Skeletal muscle satellite cell (primary cell): ENCODE measurements at regions not wholly inside any gene's neighbourhood (a gene's known extent, or its start where the extent isn't known, plus 50 kb on each side); places are given as distances from the start of the nearest gene placed in this dataset.
"Not testable (repeated sequence)": the region's sequence is repeated elsewhere in the genome, so short reads cannot be mapped to it uniquely, and the experiment has no call there.

Source experiments
- H3K27me3 ChIP-seq: 2 replicates; pipeline ENCODE4 v1.7.0; 2013; ENCODE audit warnings: low read length; ENCODE audit not compliant: control insufficient read depth, insufficient read depth
- H3K36me3 ChIP-seq: 2 replicates; pipeline ENCODE4 v1.7.0; 2013; ENCODE audit warnings: mild to moderate bottlenecking, control low read depth, low read length; ENCODE audit not compliant: insufficient read depth
- H3K4me1 ChIP-seq: 2 replicates; pipeline ENCODE4 v1.7.0; 2013; ENCODE audit warnings: low read length; ENCODE audit not compliant: control insufficient read depth, insufficient read depth
- H3K4me2 ChIP-seq: 2 replicates; pipeline ENCODE4 v1.7.0; 2013; ENCODE audit warnings: mild to moderate bottlenecking, low read length
- H3K4me3 ChIP-seq: 2 replicates; pipeline ENCODE4 v1.7.0; 2013; ENCODE audit warnings: low read length
- H3K9ac ChIP-seq: 2 replicates; pipeline ENCODE4 v1.7.0; 2013; ENCODE audit warnings: mild to moderate bottlenecking, low read depth, low read length, moderate library complexity
- H3K9me3 ChIP-seq: replicated peaks from 2 replicates; pipeline ENCODE4 v1.7.0; 2013; ENCODE audit warnings: mild to moderate bottlenecking, control low read depth, low read length

DNA sequence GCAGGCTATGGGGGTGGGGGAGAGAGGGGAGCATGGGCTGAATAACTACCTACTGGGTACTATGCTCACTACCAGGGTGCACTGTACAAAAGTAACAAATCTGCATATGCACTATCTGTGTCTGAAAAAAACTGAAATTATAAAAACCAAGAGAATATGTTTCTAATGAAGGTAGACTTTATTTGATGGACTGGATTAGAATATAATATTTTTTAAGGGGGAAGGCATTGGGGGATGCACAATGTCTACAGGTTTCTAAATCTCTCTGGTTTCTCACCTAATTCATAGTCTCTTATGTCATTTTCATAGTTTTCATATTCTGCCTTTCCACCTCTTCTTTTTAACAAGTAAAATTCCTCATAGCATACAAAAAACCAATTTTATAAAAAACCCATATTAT is 200.8 kb upstream of the C1QTNF3 start:
- H3K4me3 ChIP-seq: not testable (repeated sequence)

DNA sequence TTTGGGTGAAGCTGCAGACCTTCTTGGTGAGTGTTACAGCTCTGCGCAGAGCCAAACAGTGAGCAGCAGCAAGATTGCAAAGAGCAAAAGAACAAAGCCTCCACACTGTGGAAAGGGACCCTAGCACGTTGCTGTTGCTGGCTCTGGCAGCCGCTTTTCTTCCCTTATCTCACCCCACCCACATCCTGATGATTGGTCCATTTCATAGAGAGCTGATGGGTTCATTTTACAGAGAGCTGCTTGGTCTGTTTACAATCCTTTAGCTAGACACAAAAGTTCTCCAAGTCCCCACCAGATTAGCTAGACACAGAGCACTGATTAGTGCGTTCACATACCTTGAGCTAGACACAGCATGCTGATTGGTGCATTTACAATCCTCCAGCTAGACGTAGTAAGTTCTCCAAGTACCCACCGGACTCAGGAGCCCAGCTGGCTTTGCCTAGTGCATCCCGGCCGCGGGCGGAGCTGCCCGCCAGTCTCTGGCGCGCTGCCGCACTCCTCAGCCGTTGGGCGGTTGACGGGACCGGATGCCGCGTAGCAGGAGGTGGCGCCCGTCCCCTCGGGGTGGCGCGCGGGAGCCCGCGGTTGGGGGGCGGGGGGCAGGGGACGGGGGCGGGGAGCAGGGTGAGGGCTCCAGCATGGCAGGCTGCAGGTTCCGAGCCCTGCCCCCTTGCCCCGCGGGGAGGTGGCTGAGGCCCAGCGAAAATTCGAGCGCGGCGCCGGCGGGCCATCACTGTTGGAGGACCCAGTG is 201.4 kb upstream of the C1QTNF3 start:
- not testable (repeated sequence) for H3K27me3 ChIP-seq, H3K9me3 ChIP-seq, H3K36me3 ChIP-seq, H3K4me1 ChIP-seq
- peak overlapping the region; percentile 56 for H3K4me3 ChIP-seq
- H3K4me2 ChIP-seq: peak overlapping the region; percentile 64
- peak overlapping the region; percentile 47 for H3K9ac ChIP-seq

More for the DNA sequence above, 200.8 kb upstream of the C1QTNF3 start:
- not testable (repeated sequence) for H3K27me3 ChIP-seq, H3K9me3 ChIP-seq, H3K36me3 ChIP-seq, H3K4me1 ChIP-seq
- Histone ChIP-seq H3K9ac (peak overlapping the region; percentile 38), H3K4me2 (peak overlapping the region; percentile 64)

DNA sequence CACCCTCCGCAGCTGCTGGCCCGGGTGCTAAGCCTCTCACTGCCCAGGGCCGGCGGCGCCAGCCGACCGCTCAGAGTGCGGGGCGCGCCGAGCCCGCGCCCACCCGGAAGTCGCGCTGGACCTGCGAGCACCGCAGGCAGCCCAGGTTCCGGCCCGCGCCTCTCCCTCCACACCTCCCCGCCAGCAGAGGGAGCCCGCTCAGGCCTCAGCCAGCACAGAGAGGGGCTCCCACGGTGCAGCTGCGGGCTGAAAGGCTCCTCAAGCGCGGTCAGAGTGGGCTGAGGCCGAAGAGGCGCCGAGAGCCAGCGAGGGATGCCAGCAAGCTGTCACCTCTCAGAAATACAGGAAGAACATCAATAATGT is 202.0 kb upstream of the C1QTNF3 start:
- peak overlapping the region; percentile 47 for H3K9ac ChIP-seq
- H3K4me2 ChIP-seq, H3K4me3 ChIP-seq, H3K36me3 ChIP-seq, H3K4me1 ChIP-seq, H3K9me3 ChIP-seq, H3K27me3 ChIP-seq: not testable (repeated sequence)

DNA sequence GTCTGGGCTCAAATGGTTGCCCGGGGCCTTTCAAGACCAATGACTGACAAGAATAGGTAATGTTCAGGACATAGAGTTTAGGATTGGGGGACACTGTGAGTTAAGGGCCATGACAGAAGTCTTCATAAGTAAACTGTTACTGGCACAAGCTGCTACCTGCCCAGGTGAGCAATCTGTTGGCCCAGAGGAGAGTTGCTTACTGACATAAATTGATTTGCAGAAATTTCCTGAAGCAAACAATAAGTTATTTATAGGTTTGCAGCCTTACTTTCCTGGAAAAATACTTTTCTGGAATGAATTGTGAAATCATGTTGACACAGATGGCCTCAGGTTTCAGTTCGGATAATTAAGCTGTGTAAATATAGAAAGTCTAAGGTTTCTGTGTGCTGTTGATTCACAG is 202.8 kb upstream of the C1QTNF3 start:
- H3K4me3 ChIP-seq: peak overlapping the region; percentile 42
- not testable (repeated sequence) for H3K27me3 ChIP-seq, H3K9ac ChIP-seq, H3K4me1 ChIP-seq, H3K9me3 ChIP-seq, H3K36me3 ChIP-seq
- peak overlapping the region; percentile 75 for H3K4me2 ChIP-seq

DNA sequence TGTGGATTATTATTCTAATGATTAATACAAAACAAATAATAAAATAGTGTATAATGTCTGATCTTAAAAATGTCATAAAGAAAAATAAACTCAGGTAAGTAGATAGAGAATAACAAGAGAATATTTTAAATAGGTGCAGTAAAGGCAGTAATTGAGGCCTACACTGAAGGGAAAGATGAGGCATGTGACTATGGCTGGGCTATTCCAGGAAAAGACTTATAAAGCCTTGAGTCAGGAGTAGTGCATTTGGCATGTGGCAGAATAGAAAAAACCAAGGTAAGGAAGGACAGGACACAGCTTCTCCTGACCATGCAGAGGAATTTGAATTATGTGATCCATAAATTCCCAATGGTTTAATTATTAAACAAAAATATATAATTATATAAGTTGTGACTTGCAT is 215.6 kb upstream of the C1QTNF3 start:
- not testable (repeated sequence) for H3K4me1 ChIP-seq, H3K27me3 ChIP-seq, H3K36me3 ChIP-seq, H3K9me3 ChIP-seq, H3K4me2 ChIP-seq, H3K9ac ChIP-seq, H3K4me3 ChIP-seq

DNA sequence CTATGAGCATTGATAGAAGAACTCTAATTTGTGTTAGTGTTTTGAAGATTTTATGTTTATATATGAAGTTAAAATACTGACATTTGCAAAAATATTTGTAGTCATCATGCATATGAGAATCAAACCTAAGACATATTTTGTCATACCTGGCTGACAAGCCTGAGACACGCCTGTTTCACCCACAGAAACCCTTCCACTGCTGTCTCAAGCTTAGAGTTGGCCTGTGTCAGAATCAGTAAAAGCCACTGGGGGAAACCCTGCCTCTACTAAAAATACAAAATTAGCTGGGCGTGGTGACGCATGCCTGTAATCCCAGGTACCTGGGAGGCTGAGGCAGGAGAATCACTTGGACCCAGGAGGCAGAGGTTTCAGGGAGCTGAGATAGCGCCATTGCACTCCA is 218.0 kb upstream of the C1QTNF3 start:
- H3K9me3 ChIP-seq, H3K4me3 ChIP-seq, H3K9ac ChIP-seq, H3K4me1 ChIP-seq, H3K4me2 ChIP-seq, H3K27me3 ChIP-seq, H3K36me3 ChIP-seq: not testable (repeated sequence)

DNA sequence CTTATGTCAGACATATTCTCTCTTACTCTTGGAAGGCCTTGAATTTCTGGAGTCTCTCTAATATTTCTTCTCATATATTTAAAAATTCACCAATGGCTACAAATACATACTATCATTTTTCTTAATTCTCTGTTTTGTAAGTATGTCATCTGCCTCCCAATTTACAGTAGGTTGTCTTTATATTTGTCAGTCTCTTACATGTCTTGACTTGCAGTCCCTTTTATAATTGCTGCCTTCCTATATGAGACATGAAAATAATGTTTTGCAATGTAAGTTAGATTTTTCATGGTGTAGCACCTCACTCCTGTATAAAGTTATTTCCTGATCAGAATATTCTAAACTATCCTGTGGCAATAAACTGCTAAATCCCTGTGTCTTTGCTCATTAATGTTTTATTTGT is 223.1 kb upstream of the C1QTNF3 start:
- not testable (repeated sequence) for H3K4me2 ChIP-seq, H3K9ac ChIP-seq, H3K4me1 ChIP-seq, H3K4me3 ChIP-seq, H3K27me3 ChIP-seq, H3K36me3 ChIP-seq, H3K9me3 ChIP-seq

DNA sequence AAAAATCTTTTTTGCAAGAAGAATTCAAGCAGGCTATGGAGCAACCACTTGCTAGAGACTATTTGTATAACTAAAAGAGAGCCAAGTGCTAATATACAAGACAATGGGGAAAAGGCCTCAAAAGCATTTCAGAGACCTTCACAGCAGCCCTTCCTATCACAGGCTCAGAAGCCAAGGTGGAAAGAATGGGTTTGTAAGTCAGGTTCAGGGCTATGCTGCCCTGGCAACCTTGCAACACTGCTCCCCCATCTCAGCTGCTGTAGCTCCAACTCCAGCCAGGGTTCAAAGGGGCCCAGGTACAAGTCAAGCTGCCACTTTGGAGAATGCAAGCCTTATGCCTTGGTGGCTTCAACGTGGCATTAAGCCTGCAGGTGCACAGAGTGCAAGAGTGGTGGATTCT is 253.7 kb upstream of the C1QTNF3 start:
- H3K27me3 ChIP-seq, H3K4me3 ChIP-seq, H3K9me3 ChIP-seq, H3K9ac ChIP-seq, H3K36me3 ChIP-seq, H3K4me1 ChIP-seq, H3K4me2 ChIP-seq: not testable (repeated sequence)

DNA sequence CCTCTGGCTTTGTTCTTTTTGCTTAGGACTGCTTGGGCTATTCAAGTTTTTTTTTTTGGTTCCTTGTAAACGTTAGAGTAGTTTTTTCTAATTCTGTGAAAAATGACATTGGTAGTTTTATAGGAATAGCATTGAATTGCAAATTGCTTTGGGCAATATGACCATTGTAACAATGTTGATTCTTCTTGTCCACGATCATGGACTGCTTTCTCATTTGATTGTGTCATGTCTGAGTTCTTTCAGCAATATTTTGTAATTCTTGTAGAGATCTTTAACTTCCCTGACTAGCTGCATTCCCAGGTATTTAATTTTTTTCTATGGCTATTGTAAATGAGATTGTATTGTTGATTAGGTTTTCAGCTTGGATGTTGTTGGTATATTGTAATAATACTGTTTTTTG is 286.2 kb upstream of the C1QTNF3 start:
- H3K4me3 ChIP-seq, H3K9ac ChIP-seq, H3K4me1 ChIP-seq, H3K27me3 ChIP-seq, H3K36me3 ChIP-seq, H3K4me2 ChIP-seq, H3K9me3 ChIP-seq: not testable (repeated sequence)

DNA sequence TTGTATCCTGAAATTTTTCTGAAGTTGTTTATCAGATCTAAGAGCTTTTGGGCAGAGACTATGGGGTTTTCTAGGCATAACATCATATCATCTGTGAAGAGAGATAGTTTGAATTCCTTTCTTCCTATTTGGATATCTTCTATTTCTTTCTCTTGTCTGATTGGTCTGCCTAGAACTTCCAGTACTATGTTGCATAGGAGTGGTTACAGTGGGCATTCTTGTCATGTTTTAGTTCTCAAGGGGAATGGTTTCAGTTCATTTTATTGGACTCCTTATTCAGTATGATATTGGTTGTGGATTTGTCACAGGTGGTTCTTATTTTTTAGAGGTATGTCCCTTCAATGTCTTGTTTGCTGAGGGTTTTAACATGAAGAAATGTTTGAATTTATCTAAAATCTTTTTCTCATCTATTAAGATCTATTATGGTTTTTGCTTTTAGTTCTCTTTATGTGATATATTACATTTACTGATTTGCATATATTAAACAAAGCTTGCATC is 286.6 kb upstream of the C1QTNF3 start:
- not testable (repeated sequence) for H3K4me1 ChIP-seq, H3K4me3 ChIP-seq, H3K36me3 ChIP-seq, H3K9ac ChIP-seq, H3K27me3 ChIP-seq, H3K4me2 ChIP-seq, H3K9me3 ChIP-seq

DNA sequence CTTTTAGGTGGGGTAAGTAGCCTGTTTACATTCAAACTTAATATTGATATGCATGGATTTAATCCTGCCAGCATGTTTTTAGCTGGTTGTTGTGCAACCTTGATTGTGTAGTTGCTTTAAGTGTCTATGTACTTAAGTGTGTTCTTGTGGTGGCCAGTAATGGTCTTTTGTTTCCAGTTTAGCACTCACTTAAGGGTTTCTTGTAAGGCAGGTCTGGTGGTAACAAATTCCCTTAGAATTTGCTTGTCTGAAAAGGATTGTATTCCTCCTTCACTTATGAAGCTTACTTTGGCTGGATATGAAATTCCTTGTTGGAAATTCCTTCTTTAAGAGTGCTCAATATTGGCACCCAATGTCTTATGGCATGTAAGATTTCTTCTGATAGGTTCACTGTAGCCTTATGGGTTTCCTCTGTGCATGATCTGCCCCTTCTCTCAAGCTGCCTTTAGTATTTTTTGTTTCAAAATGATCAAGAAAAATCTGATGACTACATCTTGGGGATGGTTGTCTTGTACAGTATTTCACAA is 289.0 kb upstream of the C1QTNF3 start:
- H3K9me3 ChIP-seq, H3K4me2 ChIP-seq, H3K27me3 ChIP-seq, H3K4me1 ChIP-seq, H3K9ac ChIP-seq, H3K4me3 ChIP-seq, H3K36me3 ChIP-seq: not testable (repeated sequence)

DNA sequence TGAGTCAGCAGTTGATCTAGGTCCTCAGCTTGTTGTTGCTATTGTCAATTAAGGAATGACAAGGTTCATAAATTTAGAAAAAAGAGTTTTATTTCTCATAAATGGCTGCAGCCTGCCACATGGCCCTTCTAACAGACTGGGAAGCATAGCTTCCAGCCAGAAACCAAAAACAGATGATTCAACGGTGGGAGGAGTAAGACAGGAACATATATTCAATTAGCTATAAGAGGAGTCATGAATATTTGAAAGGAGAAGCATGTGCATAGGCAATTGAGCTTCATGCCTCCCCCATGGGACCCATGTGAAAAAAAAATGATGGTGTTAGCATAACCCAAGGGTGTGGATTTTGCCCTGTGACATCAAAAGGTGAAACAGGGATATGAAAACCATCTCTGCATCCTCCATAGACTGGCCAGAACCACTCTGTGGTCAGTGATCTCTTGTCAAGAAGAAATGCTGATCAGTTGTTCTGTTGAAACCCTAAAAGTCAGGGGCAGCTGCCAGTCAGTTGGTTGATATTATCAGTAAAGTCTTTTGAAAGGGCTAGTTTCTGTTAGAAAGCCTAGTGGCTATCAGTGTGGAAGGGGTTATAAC is 296.5 kb upstream of the C1QTNF3 start:
- H3K9me3 ChIP-seq, H3K27me3 ChIP-seq, H3K4me1 ChIP-seq, H3K4me2 ChIP-seq, H3K4me3 ChIP-seq, H3K9ac ChIP-seq, H3K36me3 ChIP-seq: not testable (repeated sequence)
